Fibroblast of villous mesenchyme (primary cell): ENCODE measurements at regions not wholly inside any gene's neighbourhood (a gene's known extent, or its start where the extent isn't known, plus 50 kb on each side); places are given as distances from the start of the nearest gene placed in this dataset.

ENCODE experiments used
- DNase-seq: peaks from one replicate; pipeline ENCODE4 v3.0.0-alpha.2; 2010; ENCODE audit warnings: low read depth
- H3K4me3 ChIP-seq: 2 replicates; pipeline ENCODE4 v1.5.1; 2011; ENCODE audit warnings: low read depth, mild to moderate bottlenecking, low read length
- CTCF ChIP-seq: IDR thresholded peaks from 2 replicates; pipeline ENCODE4 v1.5.1; 2012; ENCODE audit warnings: low read depth, mild to moderate bottlenecking, low read length; ENCODE audit not compliant: insufficient read depth

DNA sequence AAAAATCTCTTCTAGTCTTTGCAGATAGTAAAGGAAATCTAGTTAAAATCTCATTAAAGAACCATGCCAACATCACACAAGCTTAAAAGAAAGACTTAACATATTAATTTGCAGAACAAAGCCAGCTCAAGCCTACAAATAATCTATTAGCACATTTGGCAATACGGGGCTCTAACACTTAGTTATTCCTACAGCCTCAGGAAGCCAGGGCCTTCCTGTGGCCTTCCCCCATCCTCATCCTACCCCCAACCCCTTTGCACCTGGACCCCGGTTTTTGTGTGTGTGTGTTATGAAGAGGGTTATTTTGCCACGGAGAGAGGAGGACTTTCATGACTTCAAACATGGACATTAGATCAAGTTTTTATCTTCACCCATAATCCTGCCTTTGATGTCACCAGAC is 64.6 kb downstream of the FOXB2 start:
- no peak for TF ChIP-seq CTCF
- DNase-seq, result no peak
- no peak overlapping the region for H3K4me3 ChIP-seq

GRCh38 chr9:77085416-77085815 is 66.0 kb downstream of the FOXB2 start:
- DNase-seq, result peak; percentile 7
- H3K4me3 ChIP-seq, result no peak overlapping the region
- TF ChIP-seq CTCF, result no peak

GRCh38 chr9:77087506-77087905 is 68.1 kb downstream of the FOXB2 start:
- no peak for DNase-seq
- no peak for TF ChIP-seq CTCF

GRCh38 chr9:77092536-77092935 is 73.1 kb downstream of the FOXB2 start:
- no peak overlapping the region for H3K4me3 ChIP-seq
- peak; percentile 15 for DNase-seq
- TF ChIP-seq CTCF, result no peak

More at GRCh38 chr9:77087506-77087905, 68.1 kb downstream of the FOXB2 start:
- H3K4me3 ChIP-seq, result no peak overlapping the region

GRCh38 chr9:77094150-77094549 is 74.7 kb downstream of the FOXB2 start:
- TF ChIP-seq CTCF, result no peak
- no peak overlapping the region for H3K4me3 ChIP-seq
- DNase-seq, result no peak

GRCh38 chr9:77097335-77097734 is 77.9 kb downstream of the FOXB2 start:
- H3K4me3 ChIP-seq, result no peak overlapping the region
- no peak for DNase-seq
- TF ChIP-seq CTCF, result no peak

DNA sequence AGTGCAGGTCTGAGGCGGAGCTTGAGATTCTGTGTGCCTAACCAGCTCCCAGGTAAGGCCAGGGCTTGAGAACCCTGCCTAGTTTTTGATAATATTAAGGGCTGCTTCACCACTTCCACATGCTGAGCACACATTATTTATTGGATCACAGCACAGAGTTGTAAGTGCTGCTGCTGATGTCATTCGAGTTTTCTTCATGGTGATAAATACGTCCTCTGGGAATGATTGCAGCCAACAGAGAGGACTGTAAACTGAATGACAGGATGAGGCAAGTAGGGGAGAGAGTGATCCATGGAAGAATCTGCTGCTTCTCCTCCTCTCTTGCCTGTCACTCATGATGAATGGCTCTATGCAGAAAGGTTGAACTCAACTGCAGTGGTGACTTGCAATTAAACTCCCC is 77.9 kb upstream of the VPS13A start:
- DNase-seq, result no peak
- TF ChIP-seq CTCF, result no peak
- no peak overlapping the region for H3K4me3 ChIP-seq
